ENCODE measurements at regions not wholly inside any gene's neighbourhood (a gene's known extent, or its start where the extent isn't known, plus 50 kb on each side); places are given as distances from the start of the nearest gene placed in this dataset.

DNA sequence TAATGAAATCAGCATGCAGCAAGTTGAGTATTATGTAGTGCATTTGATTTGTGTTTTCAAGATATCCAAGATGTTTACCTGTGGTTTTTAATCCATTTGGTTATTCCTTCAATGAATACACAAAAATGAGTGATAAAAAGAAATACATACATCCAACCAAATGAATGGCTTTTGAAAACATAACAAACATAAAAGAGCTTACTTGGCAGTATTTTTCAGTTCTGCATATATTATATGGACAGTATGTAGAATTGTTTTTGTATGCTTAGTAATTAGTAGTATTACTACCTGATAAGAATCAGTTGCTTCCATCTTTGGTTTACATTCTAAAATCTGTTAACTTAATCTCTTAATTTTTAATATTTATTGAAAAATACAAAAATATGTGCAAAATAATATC, 908.9 kb upstream of the AGA start:
- no peak overlapping the region for H2AFZ ChIP-seq (ENCODE audit: low read depth, low read length, poor library complexity, severe bottlenecking)
- no peaks in the 10 kb centered on the region for H3K9me2 ChIP-seq (ENCODE audit: insufficient read depth)
- H3K79me2 ChIP-seq (ENCODE audit: insufficient read depth, low read length) = no peaks in the 10 kb centered on the region
- no peaks in the 10 kb centered on the region for H3K4me1 ChIP-seq (ENCODE audit: control insufficient read depth in 1 of 2, insufficient read depth in 2 of 2, low read length in 2 of 2)
- ATAC-seq (no peak), DNase-seq (ENCODE audit: low read depth, low spot score) (no peak)
- RAD21 ChIA-PET (ENCODE audit: low non-redundant PET in 1 of 2, low total read pairs in 2 of 2, uncharacterized antibody in 2 of 2, unreplicated experiment in 2 of 2) = no interaction called here
- CTCF ChIA-PET = no interaction called here
- H4K20me1 ChIP-seq (ENCODE audit: insufficient read depth) = no peaks in the 10 kb centered on the region
- no peaks in the 10 kb centered on the region for H3K9me3 ChIP-seq (ENCODE audit: control insufficient read depth in 1 of 2, insufficient read depth in 1 of 2, low read depth in 1 of 2, low read length in 2 of 2)
- no peaks in the 10 kb centered on the region for H3K27me3 ChIP-seq (ENCODE audit: insufficient read depth, low read length)
- TF ChIP-seq POLR2A (IDR thresholded peaks at IDR 0.05; ENCODE audit: borderline replicate concordance, extremely low read depth, insufficient read depth, insufficient read length) (no peak), ELF1 (IDR thresholded peaks at IDR 0.05; ENCODE audit: borderline replicate concordance, low read depth) (no peak), YY1 (IDR thresholded peaks at IDR 0.05; ENCODE audit: extremely low read depth, insufficient replicate concordance, low read depth, low read length) (no peak), CEBPB (IDR thresholded peaks at IDR 0.05; ENCODE audit: low read depth) (no peak), EZH2 (IDR thresholded peaks at IDR 0.05) (no peak), ZFX (IDR thresholded peaks at IDR 0.05) (no peak), JUND (IDR thresholded peaks at IDR 0.05) (no peak), SIN3A (IDR thresholded peaks at IDR 0.05; ENCODE audit: low read depth) (no peak), RAD21 (IDR thresholded peaks at IDR 0.05; ENCODE audit: low read depth) (no peak), SRF (IDR thresholded peaks at IDR 0.05; ENCODE audit: low read depth) (no peak), TCF7L2 (IDR thresholded peaks at IDR 0.05; ENCODE audit: borderline replicate concordance, extremely low read depth, insufficient read depth, insufficient read length) (no peak), ZNF274 (IDR thresholded peaks at IDR 0.05; ENCODE audit: low read depth, low read length) (no peak)
- TF ChIP-seq, protein P1, sequence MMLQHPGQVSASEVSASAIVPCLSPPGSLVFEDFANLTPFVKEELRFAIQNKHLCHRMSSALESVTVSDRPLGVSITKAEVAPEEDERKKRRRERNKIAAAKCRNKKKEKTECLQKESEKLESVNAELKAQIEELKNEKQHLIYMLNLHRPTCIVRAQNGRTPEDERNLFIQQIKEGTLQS (IDR thresholded peaks at IDR 0.05) = no peak
- H3K27ac ChIP-seq (ENCODE audit: low read depth, low read length) = no peak overlapping the region
- H3K4me3 ChIP-seq (replicated peaks in 1 of 2; ENCODE audit: low read depth in 1 of 2, low read length in 2 of 2) = no peak overlapping the region
- intact Hi-C loops (cut with micrococcal nuclease) = no loop called here
- H3K9ac ChIP-seq (ENCODE audit: low read length) = no peak overlapping the region
- POLR2A ChIA-PET = no interaction called here
- no peaks in the 10 kb centered on the region for H3K36me3 ChIP-seq (ENCODE audit: control insufficient read depth in 1 of 2, insufficient read depth in 2 of 2, low read length in 2 of 2)
- no peak overlapping the region for H3K4me2 ChIP-seq (ENCODE audit: low read length)
- no TSS peak for BruUV-seq (replicated peaks)

DNA sequence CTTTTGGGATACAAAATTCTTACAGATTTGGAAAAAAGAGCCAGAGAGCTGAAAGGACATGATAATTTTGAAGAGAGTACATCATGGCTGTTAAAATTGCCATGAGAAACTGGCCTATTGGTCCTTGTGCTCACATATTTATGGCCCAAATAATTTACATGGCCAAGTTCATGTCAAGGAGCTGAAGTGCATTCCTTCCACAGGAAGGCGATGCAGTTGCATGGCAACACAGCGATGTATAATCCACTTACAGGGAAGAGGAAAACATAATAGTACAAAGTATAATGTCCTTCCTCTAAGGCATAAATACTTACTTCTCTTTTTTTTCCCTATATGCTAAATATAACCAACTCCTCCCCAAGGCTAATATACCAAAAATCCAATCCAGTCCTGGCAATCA, 914.5 kb upstream of the AGA start:
- H4K20me1 ChIP-seq (ENCODE audit: insufficient read depth) = no peaks in the 10 kb centered on the region
- no peak overlapping the region for H3K9ac ChIP-seq (ENCODE audit: low read length)
- no TSS peak for BruUV-seq (replicated peaks)
- ChIA-PET CTCF (no interaction called here), RAD21 (ENCODE audit: low non-redundant PET in 1 of 2, low total read pairs in 2 of 2, uncharacterized antibody in 2 of 2, unreplicated experiment in 2 of 2) (no interaction called here), POLR2A (no interaction called here)
- no peaks in the 10 kb centered on the region for H3K36me3 ChIP-seq (ENCODE audit: control insufficient read depth in 1 of 2, insufficient read depth in 2 of 2, low read length in 2 of 2)
- H3K4me1 ChIP-seq (ENCODE audit: control insufficient read depth in 1 of 2, insufficient read depth in 2 of 2, low read length in 2 of 2) = no peaks in the 10 kb centered on the region
- no peaks in the 10 kb centered on the region for H3K27me3 ChIP-seq (ENCODE audit: insufficient read depth, low read length)
- DNase-seq (ENCODE audit: low read depth, low spot score) = peak; percentile 3
- no peak for ATAC-seq
- no peak overlapping the region for H3K4me3 ChIP-seq (replicated peaks in 1 of 2; ENCODE audit: low read depth in 1 of 2, low read length in 2 of 2)
- no peak overlapping the region for H3K4me2 ChIP-seq (ENCODE audit: low read length)
- TF ChIP-seq CEBPB (IDR thresholded peaks at IDR 0.05; ENCODE audit: low read depth) (no peak), RAD21 (IDR thresholded peaks at IDR 0.05; ENCODE audit: low read depth) (peak; percentile 24; the same call in 1 of the 2 replicates), CTCF (IDR thresholded peaks at IDR 0.05 in 2 of 3, conservative IDR thresholded peaks at IDR 0.05 in 1 of 3; ENCODE audit: borderline replicate concordance in 1 of 3, insufficient read depth in 1 of 3, low read depth in 2 of 3, low read length in 2 of 3) (peak in 2 of 3 experiments; percentile 21 to 29; a peak in 3 of 6 replicates)
- no peak overlapping the region for H3K27ac ChIP-seq (ENCODE audit: low read depth, low read length)
- no peaks in the 10 kb centered on the region for H3K9me2 ChIP-seq (ENCODE audit: insufficient read depth)
- intact Hi-C loops (cut with micrococcal nuclease) = no loop called here
- no peak overlapping the region for H2AFZ ChIP-seq (ENCODE audit: low read depth, low read length, poor library complexity, severe bottlenecking)
- H3K79me2 ChIP-seq (ENCODE audit: insufficient read depth, low read length) = no peaks in the 10 kb centered on the region
- H3K9me3 ChIP-seq (ENCODE audit: control insufficient read depth in 1 of 2, insufficient read depth in 1 of 2, low read depth in 1 of 2, low read length in 2 of 2) = no peaks in the 10 kb centered on the region

Measured in HCT116 (cell line).